Loucy (cell line): ENCODE measurements at regions not wholly inside any gene's neighbourhood (a gene's known extent, or its start where the extent isn't known, plus 50 kb on each side); places are given as distances from the start of the nearest gene placed in this dataset.

Experiments
- H2AFZ ChIP-seq: fragments of 200-600 bp; sonication (generic); 2 replicates; pipeline ENCODE4 v1.6.0; 2016; ENCODE audit warnings: antibody characterized with exemption, mild to moderate bottlenecking, low read length, moderate library complexity
- H3F3A ChIP-seq: fragments of 200-600 bp; 2 replicates; pipeline ENCODE4 v1.6.0; 2016; ENCODE audit warnings: antibody characterized with exemption, low read depth, mild to moderate bottlenecking
- H3K27me3 ChIP-seq: fragments of 200-600 bp; sonication (generic); 2 replicates; pipeline ENCODE4 v1.6.1; 2014; ENCODE audit warnings: low read length, mild to moderate bottlenecking; ENCODE audit not compliant: insufficient read depth, poor library complexity, severe bottlenecking
- H3K36me3 ChIP-seq: fragments of 200-600 bp; sonication (generic); 2 replicates; pipeline ENCODE4 v1.6.1; 2016; ENCODE audit warnings: low read length; ENCODE audit not compliant: insufficient read depth
- H3K4me1 ChIP-seq: fragments of 200-600 bp; sonication (generic); 2 replicates; pipeline ENCODE4 v1.5.1; 2014; ENCODE audit warnings: low read length, mild to moderate bottlenecking; ENCODE audit not compliant: insufficient read depth, poor library complexity, severe bottlenecking
- H3K4me2 ChIP-seq: fragments of 200-600 bp; sonication (generic); 2 replicates; pipeline ENCODE4 v1.6.0; 2014; ENCODE audit warnings: antibody characterized with exemption, low read length, low read depth, mild to moderate bottlenecking; ENCODE audit not compliant: poor library complexity, severe bottlenecking
- H3K4me3 ChIP-seq: fragments of 200-600 bp; sonication (generic); 2 replicates; pipeline ENCODE4 v1.5.1; 2014; ENCODE audit warnings: low read length, mild to moderate bottlenecking, mixed read lengths; ENCODE audit not compliant: poor library complexity, severe bottlenecking
- H3K79me2 ChIP-seq: fragments of 200-600 bp; sonication (generic); 2 replicates; pipeline ENCODE4 v1.6.1; 2014; ENCODE audit warnings: low read length; ENCODE audit not compliant: insufficient read depth
- H3K9ac ChIP-seq: fragments of 200-600 bp; sonication (generic); 2 replicates; pipeline ENCODE4 v1.6.0; 2014; ENCODE audit warnings: mild to moderate bottlenecking, low read depth, low read length, moderate library complexity; ENCODE audit not compliant: poor library complexity, severe bottlenecking
- H3K9me2 ChIP-seq: fragments of 200-600 bp; sonication (generic); replicated peaks from 2 replicates; pipeline ENCODE4 v1.6.1; 2016; ENCODE audit warnings: low read depth, low read length, mixed read lengths
- H3K9me3 ChIP-seq: fragments of 200-600 bp; sonication (generic); 2 replicates; pipeline ENCODE4 v1.6.1; 2014; ENCODE audit warnings: mild to moderate bottlenecking, antibody characterized with exemption, low read length, low read depth; ENCODE audit not compliant: insufficient read depth
- H4K20me1 ChIP-seq: fragments of 200-600 bp; sonication (generic); 2 replicates; pipeline ENCODE4 v1.6.0; 2014; ENCODE audit warnings: antibody characterized with exemption, low read length, mild to moderate bottlenecking; ENCODE audit not compliant: insufficient read depth, poor library complexity, severe bottlenecking
- CTCF ChIP-seq: fragments of 200-600 bp; sonication (generic); conservative IDR thresholded peaks from 2 replicates; pipeline ENCODE4 v1.5.1; 2014; ENCODE audit warnings: mild to moderate bottlenecking, antibody characterized with exemption, low read length
- EZH2phosphoT487 ChIP-seq: fragments of 200-600 bp; IDR thresholded peaks from 2 replicates; pipeline ENCODE4 v1.6.1; 2018; ENCODE audit warnings: antibody characterized with exemption, mild to moderate bottlenecking, moderate library complexity, borderline replicate concordance

GRCh38 chr18:55849391-55849790 is 261.4 kb upstream of the TCF4 start:
- Histone ChIP-seq H3K4me3 (no peak overlapping the region), H3F3A (no peaks in the 10 kb centered on the region), H3K27me3 (no peaks in the 10 kb centered on the region), H3K9me3 (no peaks in the 10 kb centered on the region), H2AFZ (no peak overlapping the region), H3K4me2 (no peak overlapping the region), H3K4me1 (no peaks in the 10 kb centered on the region), H3K36me3 (no peaks in the 10 kb centered on the region), H3K9ac (no peak overlapping the region), H4K20me1 (no peaks in the 10 kb centered on the region), H3K9me2 (no peaks in the 10 kb centered on the region), H3K79me2 (no peaks in the 10 kb centered on the region)
- TF ChIP-seq CTCF (no peak), EZH2phosphoT487 (no peak)

GRCh38 chr18:55847960-55848359 is 260.0 kb upstream of the TCF4 start:
- TF ChIP-seq EZH2phosphoT487 (no peak), CTCF (no peak)
- no peak overlapping the region for H3K4me3 ChIP-seq
- H3K79me2 ChIP-seq, result no peaks in the 10 kb centered on the region
- H3K27me3 ChIP-seq, result no peaks in the 10 kb centered on the region
- H4K20me1 ChIP-seq, result no peaks in the 10 kb centered on the region
- H3K9me3 ChIP-seq, result no peaks in the 10 kb centered on the region
- no peaks in the 10 kb centered on the region for H3K36me3 ChIP-seq
- no peak overlapping the region for H3K9ac ChIP-seq
- no peak overlapping the region for H2AFZ ChIP-seq
- H3F3A ChIP-seq, result no peaks in the 10 kb centered on the region
- H3K4me2 ChIP-seq, result no peak overlapping the region
- H3K4me1 ChIP-seq, result no peaks in the 10 kb centered on the region
- no peaks in the 10 kb centered on the region for H3K9me2 ChIP-seq

GRCh38 chr18:55845221-55845620 is 257.2 kb upstream of the TCF4 start:
- no peaks in the 10 kb centered on the region for H4K20me1 ChIP-seq
- H3K9me3 ChIP-seq, result no peaks in the 10 kb centered on the region
- no peak overlapping the region for H3K4me2 ChIP-seq
- no peak for TF ChIP-seq CTCF
- TF ChIP-seq EZH2phosphoT487, result no peak
- no peaks in the 10 kb centered on the region for H3K36me3 ChIP-seq
- no peaks in the 10 kb centered on the region for H3K79me2 ChIP-seq
- no peak overlapping the region for H3K9ac ChIP-seq
- no peaks in the 10 kb centered on the region for H3K4me1 ChIP-seq
- no peak overlapping the region for H3K4me3 ChIP-seq
- no peaks in the 10 kb centered on the region for H3K9me2 ChIP-seq
- H3K27me3 ChIP-seq, result no peaks in the 10 kb centered on the region
- no peaks in the 10 kb centered on the region for H3F3A ChIP-seq
- no peak overlapping the region for H2AFZ ChIP-seq
